Stimulated activated CD4-positive, alpha-beta T cell treated with anti-CD3 and anti-CD28 coated beads, Interleukin-12 subunit alpha, Interleukin-12 subunit beta, amount 100 ng/mL, for 48 hours (primary cell): ENCODE measurements at regions not wholly inside any gene's neighbourhood (a gene's known extent, or its start where the extent isn't known, plus 50 kb on each side); places are given as distances from the start of the nearest gene placed in this dataset.

Source experiments
- DNase-seq, 3 donors: peaks; one replicate each; pipeline ENCODE4 v3.0.0-alpha.2; 2020; ENCODE audit warnings: low read depth in 2 of 3, low spot score in 1 of 3

GRCh38 chr2:199136242-199136641, 321.5 kb downstream of the SATB2 start:
- DNase-seq = no peak

GRCh38 chr2:199131876-199132275, 325.9 kb downstream of the SATB2 start:
- no peak for DNase-seq

- no peak for DNase-seq
Observed at GRCh38 chr2:199131136-199131655, 326.5 kb downstream of the SATB2 start.

GRCh38 chr2:199130501-199130900, 327.2 kb downstream of the SATB2 start:
- DNase-seq = no peak

- no peak for DNase-seq
Observed at GRCh38 chr2:199128476-199129229, 329.1 kb downstream of the SATB2 start.

- no peak for DNase-seq
Observed at GRCh38 chr2:199119796-199120195, 337.9 kb downstream of the SATB2 start.

GRCh38 chr2:199118673-199119112, 339.0 kb downstream of the SATB2 start:
- no peak for DNase-seq

- no peak for DNase-seq
Observed at GRCh38 chr2:199115169-199115568, 342.6 kb downstream of the SATB2 start.

- no peak for DNase-seq
Observed at GRCh38 chr2:199113111-199113510, 344.6 kb downstream of the SATB2 start.

GRCh38 chr2:199111458-199111857, 346.3 kb downstream of the SATB2 start:
- DNase-seq = no peak

GRCh38 chr2:199108056-199108455, 349.7 kb downstream of the SATB2 start:
- DNase-seq = no peak

GRCh38 chr2:199105826-199106225, 351.9 kb downstream of the SATB2 start:
- no peak for DNase-seq

- no peak for DNase-seq
Observed at GRCh38 chr2:199101487-199101886, 356.3 kb downstream of the SATB2 start.

- no peak for DNase-seq
Observed at GRCh38 chr2:199100326-199101110, 357.2 kb downstream of the SATB2 start.

GRCh38 chr2:199092419-199092818, 365.3 kb downstream of the SATB2 start:
- no peak for DNase-seq

GRCh38 chr2:199085261-199085660, 372.5 kb downstream of the SATB2 start:
- no peak for DNase-seq

- DNase-seq = no peak
Observed at GRCh38 chr2:199070322-199070949, 387.3 kb downstream of the SATB2 start.

- no peak for DNase-seq
Observed at GRCh38 chr2:199064201-199064600, 393.5 kb downstream of the SATB2 start.

GRCh38 chr2:199057936-199058335, 399.8 kb downstream of the SATB2 start:
- no peak for DNase-seq

GRCh38 chr2:199055336-199055735, 402.4 kb downstream of the SATB2 start:
- DNase-seq = no peak

GRCh38 chr2:199042660-199043379, 414.9 kb downstream of the SATB2 start:
- no peak for DNase-seq
